ENCODE measurements at regions not wholly inside any gene's neighbourhood (a gene's known extent, or its start where the extent isn't known, plus 50 kb on each side); places are given as distances from the start of the nearest gene placed in this dataset.

DNA sequence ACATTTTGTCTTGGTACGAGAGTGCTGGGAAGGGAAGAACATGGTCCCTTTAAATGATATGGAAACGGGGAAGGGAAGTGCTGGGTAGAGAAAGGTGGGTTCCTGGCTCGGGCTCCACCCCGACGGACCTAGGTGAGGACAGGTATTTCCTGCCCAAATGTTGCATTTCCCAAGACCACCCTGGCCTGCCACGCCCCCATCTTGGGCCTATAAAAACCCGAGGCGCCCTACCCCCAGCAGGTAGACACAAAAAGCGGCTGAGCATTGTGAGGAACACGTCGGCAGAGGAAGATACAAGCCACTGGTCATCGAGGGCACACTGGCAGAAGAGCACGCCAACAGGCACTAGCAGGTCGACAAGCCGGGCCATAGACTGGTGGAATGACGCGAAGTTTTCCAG is 99.4 kb downstream of the AASDHPPT start:
- Histone ChIP-seq H3K4me3 (replicated peaks; ENCODE audit: low read depth, low read length) (no peak overlapping the region), H3K36me3 (ENCODE audit: control insufficient read depth, insufficient read depth, low read length) (no peaks in the 10 kb centered on the region), H3K27me3 (replicated peaks; ENCODE audit: control insufficient read depth, insufficient read depth, low read length) (no peaks in the 10 kb centered on the region)
- no peak for DNase-seq (ENCODE audit: extremely low read depth, insufficient read length)
- TF ChIP-seq, protein P1, sequence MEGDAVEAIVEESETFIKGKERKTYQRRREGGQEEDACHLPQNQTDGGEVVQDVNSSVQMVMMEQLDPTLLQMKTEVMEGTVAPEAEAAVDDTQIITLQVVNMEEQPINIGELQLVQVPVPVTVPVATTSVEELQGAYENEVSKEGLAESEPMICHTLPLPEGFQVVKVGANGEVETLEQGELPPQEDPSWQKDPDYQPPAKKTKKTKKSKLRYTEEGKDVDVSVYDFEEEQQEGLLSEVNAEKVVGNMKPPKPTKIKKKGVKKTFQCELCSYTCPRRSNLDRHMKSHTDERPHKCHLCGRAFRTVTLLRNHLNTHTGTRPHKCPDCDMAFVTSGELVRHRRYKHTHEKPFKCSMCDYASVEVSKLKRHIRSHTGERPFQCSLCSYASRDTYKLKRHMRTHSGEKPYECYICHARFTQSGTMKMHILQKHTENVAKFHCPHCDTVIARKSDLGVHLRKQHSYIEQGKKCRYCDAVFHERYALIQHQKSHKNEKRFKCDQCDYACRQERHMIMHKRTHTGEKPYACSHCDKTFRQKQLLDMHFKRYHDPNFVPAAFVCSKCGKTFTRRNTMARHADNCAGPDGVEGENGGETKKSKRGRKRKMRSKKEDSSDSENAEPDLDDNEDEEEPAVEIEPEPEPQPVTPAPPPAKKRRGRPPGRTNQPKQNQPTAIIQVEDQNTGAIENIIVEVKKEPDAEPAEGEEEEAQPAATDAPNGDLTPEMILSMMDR (IDR thresholded peaks at IDR 0.05; ENCODE audit: insufficient read depth, low read length, poor library complexity, severe bottlenecking) = no peak

DNA sequence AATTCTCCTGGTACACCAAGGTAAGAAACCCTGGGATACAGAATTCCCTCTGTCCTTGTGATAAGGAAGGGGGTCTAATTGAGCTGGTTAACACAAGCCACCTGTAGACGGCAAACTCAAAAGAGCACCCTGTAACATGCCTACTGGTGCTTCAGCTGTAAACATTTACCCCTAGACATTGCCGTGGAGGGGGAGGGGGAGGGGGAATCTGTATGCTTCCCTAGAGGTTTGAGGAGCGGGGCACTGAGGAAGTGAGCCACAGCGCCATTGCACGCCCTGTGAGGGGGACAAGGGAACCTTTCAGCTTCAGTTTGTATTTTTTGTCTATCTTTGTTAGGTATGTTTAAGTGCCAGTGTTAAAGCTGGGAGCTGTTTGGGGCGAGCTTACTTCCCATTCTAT is 99.8 kb downstream of the AASDHPPT start:
- no peaks in the 10 kb centered on the region for H3K36me3 ChIP-seq (ENCODE audit: control insufficient read depth, insufficient read depth, low read length)
- DNase-seq (ENCODE audit: extremely low read depth, insufficient read length) = no peak
- TF ChIP-seq, protein P1 (IDR thresholded peaks at IDR 0.05; ENCODE audit: insufficient read depth, low read length, poor library complexity, severe bottlenecking) = no peak
- H3K27me3 ChIP-seq (replicated peaks; ENCODE audit: control insufficient read depth, insufficient read depth, low read length) = no peaks in the 10 kb centered on the region
- H3K4me3 ChIP-seq (replicated peaks; ENCODE audit: low read depth, low read length) = no peak overlapping the region

GRCh38 chr11:106178361-106178760 is 100.9 kb downstream of the AASDHPPT start:
- no peak for DNase-seq (ENCODE audit: extremely low read depth, insufficient read length)

GRCh38 chr11:106179048-106179447 is 101.6 kb downstream of the AASDHPPT start:
- Histone ChIP-seq H3K36me3 (ENCODE audit: control insufficient read depth, insufficient read depth, low read length) (no peaks in the 10 kb centered on the region), H3K27me3 (replicated peaks; ENCODE audit: control insufficient read depth, insufficient read depth, low read length) (no peaks in the 10 kb centered on the region), H3K4me3 (replicated peaks; ENCODE audit: low read depth, low read length) (no peak overlapping the region)
- DNase-seq (ENCODE audit: extremely low read depth, insufficient read length) = no peak
- TF ChIP-seq, protein P1 (IDR thresholded peaks at IDR 0.05; ENCODE audit: insufficient read depth, low read length, poor library complexity, severe bottlenecking) = no peak

More at GRCh38 chr11:106178361-106178760, 100.9 kb downstream of the AASDHPPT start:
- no peak overlapping the region for H3K4me3 ChIP-seq (replicated peaks; ENCODE audit: low read depth, low read length)
- no peaks in the 10 kb centered on the region for H3K36me3 ChIP-seq (ENCODE audit: control insufficient read depth, insufficient read depth, low read length)
- TF ChIP-seq, protein P1 (IDR thresholded peaks at IDR 0.05; ENCODE audit: insufficient read depth, low read length, poor library complexity, severe bottlenecking) = no peak
- H3K27me3 ChIP-seq (replicated peaks; ENCODE audit: control insufficient read depth, insufficient read depth, low read length) = no peaks in the 10 kb centered on the region

GRCh38 chr11:106186630-106187029 is 109.2 kb downstream of the AASDHPPT start:
- no peak overlapping the region for H3K4me3 ChIP-seq (replicated peaks; ENCODE audit: low read depth, low read length)
- H3K36me3 ChIP-seq (ENCODE audit: control insufficient read depth, insufficient read depth, low read length) = no peaks in the 10 kb centered on the region
- TF ChIP-seq, protein P1 (IDR thresholded peaks at IDR 0.05; ENCODE audit: insufficient read depth, low read length, poor library complexity, severe bottlenecking) = no peak
- no peaks in the 10 kb centered on the region for H3K27me3 ChIP-seq (replicated peaks; ENCODE audit: control insufficient read depth, insufficient read depth, low read length)
- DNase-seq (ENCODE audit: extremely low read depth, insufficient read length) = no peak

GRCh38 chr11:106187860-106188456 is 110.5 kb downstream of the AASDHPPT start:
- DNase-seq (ENCODE audit: extremely low read depth, insufficient read length) = no peak
- Histone ChIP-seq H3K36me3 (ENCODE audit: control insufficient read depth, insufficient read depth, low read length) (no peaks in the 10 kb centered on the region), H3K27me3 (replicated peaks; ENCODE audit: control insufficient read depth, insufficient read depth, low read length) (no peaks in the 10 kb centered on the region), H3K4me3 (replicated peaks; ENCODE audit: low read depth, low read length) (no peak overlapping the region)
- TF ChIP-seq, protein P1 (IDR thresholded peaks at IDR 0.05; ENCODE audit: insufficient read depth, low read length, poor library complexity, severe bottlenecking) = no peak

Measured in GM06990 (cell line).